GM12874 (cell line): ENCODE measurements at regions not wholly inside any gene's neighbourhood (a gene's known extent, or its start where the extent isn't known, plus 50 kb on each side); places are given as distances from the start of the nearest gene placed in this dataset.

Source experiments
- CTCF ChIP-seq: IDR thresholded peaks from 2 replicates; pipeline ENCODE4 v1.5.1; 2011; ENCODE audit warnings: low read depth, mild to moderate bottlenecking, control low read depth, low read length, moderate library complexity; ENCODE audit not compliant: insufficient read depth

GRCh38 chr13:39159846-39160370 lies 121.7 kb downstream of the NHLRC3 start:
- TF ChIP-seq CTCF: no peak

GRCh38 chr13:39167018-39167417 lies 128.8 kb downstream of the NHLRC3 start:
- TF ChIP-seq CTCF: no peak

GRCh38 chr13:39170711-39171110 lies 132.5 kb downstream of the NHLRC3 start:
- TF ChIP-seq CTCF: no peak

- TF ChIP-seq CTCF: no peak
Observed at GRCh38 chr13:39185326-39185725, 147.1 kb downstream of the NHLRC3 start.

- no peak for TF ChIP-seq CTCF
Observed at GRCh38 chr13:39186205-39186875, 148.1 kb downstream of the NHLRC3 start.

GRCh38 chr13:39189778-39190177 lies 151.5 kb downstream of the NHLRC3 start:
- TF ChIP-seq CTCF: no peak

GRCh38 chr13:39196965-39197646 lies 158.8 kb downstream of the NHLRC3 start:
- no peak for TF ChIP-seq CTCF
